GM21723 (cell line): ENCODE measurements at regions not wholly inside any gene's neighbourhood (a gene's known extent, or its start where the extent isn't known, plus 50 kb on each side); places are given as distances from the start of the nearest gene placed in this dataset.

Experiments used
- ATAC-seq: cut with Tn5 transposase; IDR thresholded peaks from one replicate; pipeline ENCODE4 v1.9.1; 2021; ENCODE audit warnings: mild to moderate bottlenecking, moderate library complexity; ENCODE audit not compliant: unreplicated experiment

GRCh38 chr4:152117520-152117919 is 356.7 kb upstream of the GATB start:
- no peak for ATAC-seq

DNA sequence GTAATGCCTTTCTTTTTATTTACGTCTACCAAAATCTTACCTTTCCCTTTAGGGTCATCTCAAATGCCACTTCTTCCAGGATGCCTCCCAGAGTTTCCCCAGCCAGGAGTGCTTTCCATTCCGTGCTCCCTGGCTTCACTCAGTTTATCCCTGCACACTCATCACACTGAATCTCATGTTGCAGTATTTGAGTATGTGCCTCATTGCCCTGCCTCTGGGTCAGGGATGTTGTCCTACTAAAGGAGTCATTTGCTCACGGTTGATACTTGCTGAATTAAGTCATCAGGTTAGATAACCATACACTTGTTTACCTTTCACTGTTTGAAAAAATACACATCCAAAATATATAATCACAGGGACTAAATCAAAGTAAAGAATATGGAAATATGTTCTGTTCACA is 356.2 kb upstream of the GATB start:
- no peak for ATAC-seq

DNA sequence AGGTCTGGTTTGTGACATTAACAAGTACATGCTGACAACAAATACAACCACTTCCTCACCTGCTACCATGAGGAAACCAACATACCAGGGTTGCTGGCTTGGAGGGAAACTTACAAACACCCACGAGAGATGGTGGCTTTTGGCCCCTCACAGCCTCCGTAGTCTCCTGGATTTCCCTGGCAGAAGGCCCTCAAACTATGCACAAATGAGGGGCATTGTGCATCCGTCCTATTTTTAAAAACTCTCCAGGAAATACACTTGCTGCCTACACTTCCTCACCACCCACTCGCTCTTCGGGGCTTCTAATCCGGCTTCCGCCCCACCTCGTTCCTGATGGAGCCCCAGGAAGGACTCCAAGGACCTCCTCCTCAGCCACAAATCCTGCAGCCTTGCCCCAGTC is 355.0 kb upstream of the GATB start:
- ATAC-seq, result no peak

GRCh38 chr4:152115118-152115517 is 354.3 kb upstream of the GATB start:
- ATAC-seq, result no peak

DNA sequence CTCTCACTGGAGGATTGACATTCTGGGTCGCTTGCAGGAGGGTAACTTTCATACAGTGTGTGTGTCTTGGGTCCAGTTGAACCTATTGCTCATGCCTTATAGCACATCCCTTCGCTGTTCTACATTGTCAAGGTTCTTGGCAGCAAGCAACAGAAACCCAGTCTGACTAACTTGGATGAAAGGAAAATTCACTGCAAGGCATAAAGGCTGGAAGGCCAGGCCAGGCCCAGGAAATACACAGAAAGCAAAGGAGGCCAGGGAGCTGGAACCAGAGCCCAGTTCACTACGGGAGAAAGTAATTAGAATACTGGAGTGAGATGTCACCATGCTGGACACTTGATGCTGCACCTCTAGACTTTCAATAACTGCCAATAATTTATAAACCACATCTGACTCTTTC is 353.8 kb upstream of the GATB start:
- ATAC-seq, result no peak

- peak; percentile 61 for ATAC-seq
These were observed 352.1 kb upstream of the GATB start for GRCh38 chr4:152112887-152113286.

GRCh38 chr4:152112190-152112589 is 351.4 kb upstream of the GATB start:
- ATAC-seq, result no peak

DNA sequence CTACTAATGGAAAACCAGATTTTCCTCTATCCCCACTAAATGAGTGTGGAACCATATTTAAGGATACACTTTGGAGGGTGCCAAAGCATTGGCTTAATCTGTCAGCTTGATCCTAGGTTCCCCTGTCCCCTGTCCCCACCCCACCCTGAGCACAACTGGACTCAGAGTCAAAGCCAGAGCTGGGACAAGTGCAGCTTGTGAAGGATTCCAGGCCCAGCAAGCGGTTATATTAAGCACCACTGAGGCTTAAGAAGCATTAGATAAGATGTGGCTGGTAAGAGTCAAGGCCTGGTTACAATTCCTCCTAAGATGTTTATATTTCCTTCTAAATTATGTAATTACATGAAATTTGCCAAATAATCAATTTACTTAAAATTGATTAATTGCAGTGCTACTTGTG is 350.0 kb upstream of the GATB start:
- ATAC-seq, result no peak

- no peak for ATAC-seq
These were observed 349.0 kb upstream of the GATB start for GRCh38 chr4:152109531-152110509.

GRCh38 chr4:152107736-152108500 is 347.1 kb upstream of the GATB start:
- ATAC-seq, result no peak

- ATAC-seq, result no peak
These were observed 346.0 kb upstream of the GATB start for GRCh38 chr4:152106781-152107321.

GRCh38 chr4:152106113-152106763 is 345.4 kb upstream of the GATB start:
- no peak for ATAC-seq

- no peak for ATAC-seq
These were observed 344.1 kb upstream of the GATB start for GRCh38 chr4:152104901-152105357.

GRCh38 chr4:152104356-152104755 is 343.5 kb upstream of the GATB start:
- ATAC-seq, result no peak

- no peak for ATAC-seq
These were observed 342.5 kb upstream of the GATB start for GRCh38 chr4:152103181-152103901.

DNA sequence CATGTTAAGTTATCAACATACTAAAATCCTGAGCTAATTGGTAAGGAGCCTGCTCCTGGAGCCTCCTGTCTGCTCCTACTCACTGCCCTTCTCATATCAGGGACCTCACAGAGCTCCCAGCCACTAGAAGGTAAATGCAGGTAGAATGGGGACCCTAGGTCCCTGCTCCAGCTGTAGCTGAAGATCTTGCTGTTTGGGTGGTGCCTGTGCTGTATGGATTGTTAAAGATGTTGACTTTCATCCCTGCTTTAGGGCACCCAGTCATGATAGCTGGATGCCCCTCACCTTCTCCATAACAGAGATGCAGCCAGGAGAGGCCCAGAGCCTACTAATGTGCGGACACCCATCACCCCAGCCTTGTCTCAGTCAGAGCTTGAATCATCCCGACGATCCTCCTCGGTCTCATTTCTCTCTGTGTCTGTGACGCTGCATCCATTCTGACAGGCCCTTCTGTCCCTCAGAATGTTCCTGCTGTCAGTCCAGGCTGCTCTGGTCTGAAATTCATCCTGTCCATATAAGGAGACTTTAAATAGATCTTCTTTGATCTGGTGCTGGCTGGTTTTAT is 341.7 kb upstream of the GATB start:
- no peak for ATAC-seq

DNA sequence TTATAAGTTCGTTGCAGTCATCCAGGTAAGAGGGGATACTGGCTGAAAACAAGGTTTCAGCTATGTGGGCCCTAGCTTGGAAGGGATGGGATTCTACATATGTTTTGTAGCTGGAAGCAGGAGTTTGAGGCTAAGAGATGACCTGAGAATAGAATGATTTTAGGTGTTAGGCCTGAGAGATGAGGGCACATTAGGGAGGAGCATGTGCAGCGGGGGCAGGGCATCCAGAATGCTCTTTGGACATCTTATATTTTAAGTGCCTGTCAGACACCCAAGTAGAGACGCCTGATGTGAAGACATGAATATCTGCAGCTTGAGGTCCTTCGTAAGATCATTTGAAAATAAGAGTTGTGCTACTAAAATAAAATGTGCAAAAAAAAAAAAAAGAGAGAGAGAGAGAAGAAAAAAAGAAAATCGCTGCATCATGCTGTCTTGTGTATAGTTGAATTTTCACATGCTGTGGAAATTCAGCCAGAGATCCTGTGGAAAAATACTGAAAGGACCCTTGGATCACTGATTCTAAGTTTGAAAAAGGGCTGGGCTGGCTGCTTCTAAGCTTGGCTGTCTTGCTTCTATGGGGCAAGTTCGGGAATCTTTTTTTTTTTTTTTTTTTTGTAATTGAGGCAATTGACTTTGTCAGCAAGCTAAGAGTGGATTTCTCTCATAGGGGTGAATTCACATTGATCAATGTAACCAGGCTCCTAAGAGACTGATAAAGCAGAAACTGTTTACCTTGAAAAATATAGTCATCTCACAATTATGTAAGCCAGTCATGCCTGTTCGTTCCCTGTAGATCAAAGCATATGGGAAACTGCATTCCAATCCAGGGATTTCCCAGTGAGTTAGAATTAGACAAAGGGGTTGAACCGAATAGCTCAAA is 341.0 kb upstream of the GATB start:
- no peak for ATAC-seq

GRCh38 chr4:152100379-152101201 is 339.8 kb upstream of the GATB start:
- no peak for ATAC-seq
